Activated CD4-positive, alpha-beta T cell treated with anti-CD3 and anti-CD28 coated beads, Interleukin-2, amount 50 U/mL, for 48 hours (primary cell): ENCODE measurements at regions not wholly inside any gene's neighbourhood (a gene's known extent, or its start where the extent isn't known, plus 50 kb on each side); places are given as distances from the start of the nearest gene placed in this dataset.
"Not testable (repeated sequence)": the region's sequence is repeated elsewhere in the genome, so short reads cannot be mapped to it uniquely, and the experiment has no call there.

ENCODE experiments used
- DNase-seq, 2 experiments: peaks; one replicate each; pipeline ENCODE4 v3.0.0-alpha.2; 2020

GRCh38 chr1:102365071-102365470 lies 368.3 kb upstream of the OLFM3 start:
- DNase-seq: no peak

GRCh38 chr1:102336602-102337001 lies 339.9 kb upstream of the OLFM3 start:
- DNase-seq: no peak

GRCh38 chr1:102318104-102318806 lies 321.5 kb upstream of the OLFM3 start:
- no peak for DNase-seq

GRCh38 chr1:102315096-102315495 lies 318.4 kb upstream of the OLFM3 start:
- no peak for DNase-seq

GRCh38 chr1:102296116-102296515 lies 299.4 kb upstream of the OLFM3 start:
- no peak for DNase-seq

GRCh38 chr1:102282955-102283354 lies 286.2 kb upstream of the OLFM3 start:
- no peak for DNase-seq

GRCh38 chr1:102262994-102263393 lies 266.3 kb upstream of the OLFM3 start:
- DNase-seq: no peak

- no peak for DNase-seq
Measured at GRCh38 chr1:102252731-102253505, 256.2 kb upstream of the OLFM3 start.

GRCh38 chr1:102241431-102242338 lies 245.0 kb upstream of the OLFM3 start:
- no peak for DNase-seq

GRCh38 chr1:102239247-102239646 lies 242.5 kb upstream of the OLFM3 start:
- DNase-seq: no peak

- no peak for DNase-seq
Measured at GRCh38 chr1:102234753-102235359, 238.1 kb upstream of the OLFM3 start.

- no peak for DNase-seq
Measured at GRCh38 chr1:102219463-102219862, 222.7 kb upstream of the OLFM3 start.

GRCh38 chr1:102210891-102211290 lies 214.2 kb upstream of the OLFM3 start:
- DNase-seq: not testable (repeated sequence)

GRCh38 chr1:102191723-102192122 lies 195.0 kb upstream of the OLFM3 start:
- DNase-seq: no peak

GRCh38 chr1:102190429-102190828 lies 193.7 kb upstream of the OLFM3 start:
- DNase-seq: no peak

- no peak for DNase-seq
Measured at GRCh38 chr1:102186536-102186935, 189.8 kb upstream of the OLFM3 start.

- DNase-seq: no peak
Measured at GRCh38 chr1:102185260-102185659, 188.5 kb upstream of the OLFM3 start.

- DNase-seq: no peak
Measured at GRCh38 chr1:102184477-102184876, 187.8 kb upstream of the OLFM3 start.

- no peak for DNase-seq
Measured at GRCh38 chr1:102183711-102184110, 187.0 kb upstream of the OLFM3 start.

- no peak for DNase-seq
Measured at GRCh38 chr1:102182603-102183260, 186.0 kb upstream of the OLFM3 start.

GRCh38 chr1:102181341-102181740 lies 184.6 kb upstream of the OLFM3 start:
- DNase-seq: no peak

GRCh38 chr1:102178480-102178879 lies 181.8 kb upstream of the OLFM3 start:
- no peak for DNase-seq
